GM23338 (cell line): ENCODE measurements at regions not wholly inside any gene's neighbourhood (a gene's known extent, or its start where the extent isn't known, plus 50 kb on each side); places are given as distances from the start of the nearest gene placed in this dataset.

Experiments used
- EZH2 ChIP-seq: fragments of 200-600 bp; sonication (generic); IDR thresholded peaks from one replicate; pipeline ENCODE4 v1.8.0; 2017; ENCODE audit warnings: antibody characterized with exemption, mild to moderate bottlenecking, low read depth; ENCODE audit not compliant: unreplicated experiment
- TF ChIP-seq, protein P1 (sequence below), 2 experiments: fragments of 200-600 bp in 1 of 2; sonication (generic) in 1 of 2; conservative IDR thresholded peaks; 2 replicates each; pipeline versions ENCODE4 v1.5.1 to v1.6.1; 2016 to 2017; ENCODE audit warnings: antibody characterized with exemption in 2 of 2, low read depth in 2 of 2, mild to moderate bottlenecking in 2 of 2, moderate library complexity in 1 of 2

DNA sequence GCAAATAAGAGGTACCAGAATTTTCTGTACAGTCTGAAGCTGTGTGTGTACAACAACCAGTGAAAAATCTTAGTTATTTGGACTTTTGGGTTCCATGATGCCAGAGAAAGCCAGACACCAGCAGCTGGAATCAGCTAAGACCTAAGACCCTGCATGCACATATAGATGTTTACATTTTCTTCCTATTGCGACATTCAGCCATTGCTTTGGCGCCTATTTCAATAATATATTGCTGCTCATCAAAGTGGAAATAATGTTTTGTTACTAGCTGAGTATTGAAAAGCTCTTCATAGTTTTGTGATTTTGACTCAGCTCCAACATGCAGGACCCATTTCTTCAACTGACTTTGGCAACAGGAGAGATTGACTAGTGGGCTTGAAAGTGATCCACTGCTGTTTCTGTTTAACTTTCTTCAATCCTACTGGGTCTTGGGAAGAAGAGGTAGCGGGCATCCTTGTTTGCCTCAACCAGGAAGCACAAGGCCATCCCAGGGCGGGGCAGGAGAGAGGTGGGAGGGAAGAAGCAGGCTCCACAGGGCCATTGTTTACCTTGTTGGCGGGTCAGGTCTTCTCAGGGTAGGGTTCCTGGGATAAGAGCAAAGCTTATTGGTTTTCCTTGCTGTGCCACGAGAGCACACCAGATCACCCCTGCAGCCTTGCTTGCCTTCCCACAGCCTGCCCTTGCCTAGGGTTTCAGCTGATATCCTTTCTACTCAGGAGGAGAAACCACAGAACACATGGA, 101.3 kb upstream of the ESR1 start:
- TF ChIP-seq, protein P1, sequence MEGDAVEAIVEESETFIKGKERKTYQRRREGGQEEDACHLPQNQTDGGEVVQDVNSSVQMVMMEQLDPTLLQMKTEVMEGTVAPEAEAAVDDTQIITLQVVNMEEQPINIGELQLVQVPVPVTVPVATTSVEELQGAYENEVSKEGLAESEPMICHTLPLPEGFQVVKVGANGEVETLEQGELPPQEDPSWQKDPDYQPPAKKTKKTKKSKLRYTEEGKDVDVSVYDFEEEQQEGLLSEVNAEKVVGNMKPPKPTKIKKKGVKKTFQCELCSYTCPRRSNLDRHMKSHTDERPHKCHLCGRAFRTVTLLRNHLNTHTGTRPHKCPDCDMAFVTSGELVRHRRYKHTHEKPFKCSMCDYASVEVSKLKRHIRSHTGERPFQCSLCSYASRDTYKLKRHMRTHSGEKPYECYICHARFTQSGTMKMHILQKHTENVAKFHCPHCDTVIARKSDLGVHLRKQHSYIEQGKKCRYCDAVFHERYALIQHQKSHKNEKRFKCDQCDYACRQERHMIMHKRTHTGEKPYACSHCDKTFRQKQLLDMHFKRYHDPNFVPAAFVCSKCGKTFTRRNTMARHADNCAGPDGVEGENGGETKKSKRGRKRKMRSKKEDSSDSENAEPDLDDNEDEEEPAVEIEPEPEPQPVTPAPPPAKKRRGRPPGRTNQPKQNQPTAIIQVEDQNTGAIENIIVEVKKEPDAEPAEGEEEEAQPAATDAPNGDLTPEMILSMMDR (conservative IDR thresholded peaks at IDR 0.05; ENCODE audit: low read depth in 2 of 2) = no peak
- TF ChIP-seq EZH2 = no peak
